B cell (primary cell): ENCODE measurements at regions not wholly inside any gene's neighbourhood (a gene's known extent, or its start where the extent isn't known, plus 50 kb on each side); places are given as distances from the start of the nearest gene placed in this dataset.

ENCODE experiments used
- ATAC-seq: fragments of 200-7000 bp; cut with Tn5 transposase; one replicate; pipeline ENCODE4 v1.10.0; 2021; ENCODE audit warnings: low read depth, mild to moderate bottlenecking, moderate number of reproducible peaks, moderate library complexity
- CTCF ChIA-PET: fragments of 350-600 bp; sonication (Branson Sonifier 250); formaldehyde crosslinking; loops from one replicate; lab custom pipeline; 2021; ENCODE audit warnings: antibody characterized with exemption, inconsistent platforms; lab: Charles Lee
- POLR2A ChIA-PET: fragments of 350-600 bp; sonication (Branson Sonifier 250); formaldehyde crosslinking; loops from one replicate; lab custom pipeline; 2021; ENCODE audit warnings: antibody characterized with exemption; lab: Charles Lee
- DNase-seq: peaks from one replicate; pipeline ENCODE4 v3.0.0; 2013
- H2AFZ ChIP-seq: 2 replicates; pipeline ENCODE4 v1.6.1; 2012; ENCODE audit warnings: mild to moderate bottlenecking, low read depth, low read length; ENCODE audit not compliant: insufficient read depth, poor library complexity, severe bottlenecking
- H3K27ac ChIP-seq, 2 donors: 1 replicate in 1 of 2; 2 replicates in 1 of 2; pipeline ENCODE4 v1.5.1; 2012 to 2013; ENCODE audit warnings: low read length in 2 of 2, mild to moderate bottlenecking in 2 of 2, moderate library complexity in 1 of 2
- H3K27me3 ChIP-seq, 4 experiments: fragments of 200-600 bp in 1 of 4; sonication (generic) in 1 of 4; replicated peaks in 1 of 4; 1 replicate in 2 of 4; 2 replicates in 2 of 4; pipeline versions ENCODE4 v1.6.1 to v1.7.0; 2013 to 2016; ENCODE audit warnings: low read length in 3 of 4, mild to moderate bottlenecking in 2 of 4, mixed read lengths in 1 of 4, moderate library complexity in 1 of 4; ENCODE audit not compliant: insufficient read depth in 4 of 4, control insufficient read depth in 3 of 4; ENCODE audit errors: control extremely low read depth in 1 of 4
- H3K36me3 ChIP-seq, 2 experiments: replicated peaks in 1 of 2; 1 replicate in 1 of 2; 2 replicates in 1 of 2; pipeline versions ENCODE4 v1.6.1 to v1.7.1; 2013; ENCODE audit warnings: low read length in 1 of 2; ENCODE audit not compliant: insufficient read depth in 2 of 2, control insufficient read depth in 1 of 2; ENCODE audit errors: control extremely low read depth in 1 of 2, extremely low read depth in 1 of 2
- H3K4me1 ChIP-seq, 2 donors: fragments of 200-600 bp in 1 of 2; sonication (generic) in 1 of 2; 1 replicate in 1 of 2; 2 replicates in 1 of 2; pipeline versions ENCODE4 v1.5.1 to v1.6.1; 2013 to 2017; ENCODE audit warnings: low read length in 2 of 2; ENCODE audit not compliant: control insufficient read depth in 2 of 2, insufficient read depth in 2 of 2
- H3K4me2 ChIP-seq: replicated peaks from 2 replicates; pipeline ENCODE3; 2012; ENCODE audit warnings: mild to moderate bottlenecking, low read depth, low read length; ENCODE audit not compliant: poor library complexity, severe bottlenecking
- H3K4me3 ChIP-seq, 5 experiments: fragments of 200-600 bp in 1 of 5; sonication (generic) in 1 of 5; 1 replicate in 3 of 5; 2 replicates in 2 of 5; pipeline versions ENCODE4 v1.5.1 to v1.7.0; 2011 to 2016; ENCODE audit warnings: low read length in 4 of 5, mild to moderate bottlenecking in 4 of 5, low read depth in 2 of 5, control low read depth in 1 of 5, moderate library complexity in 1 of 5; ENCODE audit not compliant: insufficient read depth in 1 of 5; ENCODE audit errors: control extremely low read depth in 1 of 5, extremely low read depth in 1 of 5
- H3K79me2 ChIP-seq: fragments of 200-600 bp; sonication (generic); one replicate; pipeline ENCODE4 v1.6.0; 2016; ENCODE audit warnings: low read length; ENCODE audit not compliant: control insufficient read depth, insufficient read depth
- H3K9ac ChIP-seq: fragments of 200-600 bp; sonication (generic); 2 replicates; pipeline ENCODE4 v1.6.1; 2017; ENCODE audit warnings: mild to moderate bottlenecking, low read length, moderate library complexity
- H3K9me3 ChIP-seq, 3 donors: one replicate each; pipeline versions ENCODE4 v1.6.1 to v1.7.1; 2013; ENCODE audit warnings: low read length in 2 of 3; ENCODE audit not compliant: control insufficient read depth in 2 of 3, insufficient read depth in 1 of 3; ENCODE audit errors: control extremely low read depth in 1 of 3
- H4K20me1 ChIP-seq: 2 replicates; pipeline ENCODE4 v1.6.0; 2012; ENCODE audit warnings: mild to moderate bottlenecking, low read length; ENCODE audit not compliant: insufficient read depth, control insufficient read depth, poor library complexity, severe bottlenecking
- H3K27ac Mint-ChIP-seq: one replicate; pipeline ENCODE4 v1.8.0; 2021; ENCODE audit warnings: mixed read lengths
- H3K27me3 Mint-ChIP-seq: one replicate; pipeline ENCODE4 v1.8.0; 2021; ENCODE audit warnings: mixed read lengths
- H3K4me1 Mint-ChIP-seq: one replicate; pipeline ENCODE4 v1.8.0; 2021; ENCODE audit warnings: mixed read lengths
- H3K4me3 Mint-ChIP-seq: one replicate; pipeline ENCODE4 v1.8.0; 2021; ENCODE audit warnings: mixed read lengths
- H3K9me3 Mint-ChIP-seq: one replicate; pipeline ENCODE4 v1.8.0; 2022; ENCODE audit warnings: mixed read lengths; ENCODE audit not compliant: insufficient read depth
- EZH2 ChIP-seq: IDR thresholded peaks from 2 replicates; pipeline ENCODE4 v1.6.1; 2012; ENCODE audit warnings: borderline replicate concordance, low read depth, mild to moderate bottlenecking, moderate library complexity, low read length; ENCODE audit not compliant: insufficient read depth, poor library complexity, severe bottlenecking
- WGBS: methylation state at CpG from one replicate; pipeline ENCODE4 v1.1.5; 2013; ENCODE audit warnings: missing lambda C conversion rate; ENCODE audit not compliant: insufficient coverage; 5-methylcytosine and 5-hydroxymethylcytosine counted together
- intact Hi-C: fragments of 100-400 bp; cut with micrococcal nuclease; formaldehyde crosslinking; loops from one replicate; pipeline ENCODE4 v1.10.0; 2022
- TF ChIP-seq, protein P1 (sequence below): fragments of 200-600 bp; IDR thresholded peaks from one replicate; pipeline ENCODE4 v1.8.0; 2022; ENCODE audit warnings: antibody characterized with exemption, mild to moderate bottlenecking

DNA sequence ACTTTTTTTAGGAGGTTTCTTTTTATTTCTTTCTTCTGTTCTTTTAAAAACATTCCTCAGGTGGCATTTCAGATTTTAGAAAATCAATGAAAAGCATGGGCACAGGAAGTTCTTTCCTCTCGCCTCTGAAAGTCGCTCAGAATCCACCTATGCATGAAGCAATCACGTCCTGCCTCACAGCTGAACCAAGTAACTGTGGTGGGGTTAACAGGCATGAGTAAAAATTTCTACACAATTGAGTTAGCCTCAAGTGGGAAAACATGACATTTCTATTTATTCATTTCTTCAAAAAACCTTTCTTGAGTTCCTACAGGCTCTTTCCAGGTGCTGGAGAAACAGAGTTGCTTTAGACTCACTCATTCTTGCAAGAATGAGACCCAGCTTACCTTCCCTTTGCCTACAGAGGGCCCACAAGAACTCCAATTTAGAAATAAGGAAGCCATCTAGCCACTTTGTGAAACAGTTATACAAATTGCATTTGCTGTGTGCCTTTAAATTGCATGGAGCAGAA, 508.9 kb upstream of the PKN2 start:
- no peak overlapping the region for H3K4me2 ChIP-seq
- peaks cover 36% of the 10 kb centered on the region for H3K27me3 Mint-ChIP-seq
- no peak overlapping the region for H2AFZ ChIP-seq
- no peaks in the 10 kb centered on the region for H3K36me3 ChIP-seq
- 72% methylated on average over 2 of the region's 3 CpGs for WGBS
- H3K27ac Mint-ChIP-seq = no peak overlapping the region
- H3K4me3 Mint-ChIP-seq = no peak overlapping the region
- no peak overlapping the region for H3K27ac ChIP-seq
- intact Hi-C loops = no loop called here
- no peaks in the 10 kb centered on the region for H3K4me1 ChIP-seq
- ChIA-PET CTCF (no interaction called here), POLR2A (no interaction called here)
- DNase-seq (no peak), ATAC-seq (no peak)
- no peaks in the 10 kb centered on the region for H3K9me3 ChIP-seq
- peaks cover 0 to 3% (median 0%) of the 10 kb centered on the region in 4 experiments for H3K27me3 ChIP-seq
- H3K9ac ChIP-seq = no peak overlapping the region
- H3K79me2 ChIP-seq = no peaks in the 10 kb centered on the region
- H3K4me1 Mint-ChIP-seq = no peaks in the 10 kb centered on the region
- H3K9me3 Mint-ChIP-seq = no peaks in the 10 kb centered on the region
- no peak overlapping the region for H3K4me3 ChIP-seq
- TF ChIP-seq, protein P1, sequence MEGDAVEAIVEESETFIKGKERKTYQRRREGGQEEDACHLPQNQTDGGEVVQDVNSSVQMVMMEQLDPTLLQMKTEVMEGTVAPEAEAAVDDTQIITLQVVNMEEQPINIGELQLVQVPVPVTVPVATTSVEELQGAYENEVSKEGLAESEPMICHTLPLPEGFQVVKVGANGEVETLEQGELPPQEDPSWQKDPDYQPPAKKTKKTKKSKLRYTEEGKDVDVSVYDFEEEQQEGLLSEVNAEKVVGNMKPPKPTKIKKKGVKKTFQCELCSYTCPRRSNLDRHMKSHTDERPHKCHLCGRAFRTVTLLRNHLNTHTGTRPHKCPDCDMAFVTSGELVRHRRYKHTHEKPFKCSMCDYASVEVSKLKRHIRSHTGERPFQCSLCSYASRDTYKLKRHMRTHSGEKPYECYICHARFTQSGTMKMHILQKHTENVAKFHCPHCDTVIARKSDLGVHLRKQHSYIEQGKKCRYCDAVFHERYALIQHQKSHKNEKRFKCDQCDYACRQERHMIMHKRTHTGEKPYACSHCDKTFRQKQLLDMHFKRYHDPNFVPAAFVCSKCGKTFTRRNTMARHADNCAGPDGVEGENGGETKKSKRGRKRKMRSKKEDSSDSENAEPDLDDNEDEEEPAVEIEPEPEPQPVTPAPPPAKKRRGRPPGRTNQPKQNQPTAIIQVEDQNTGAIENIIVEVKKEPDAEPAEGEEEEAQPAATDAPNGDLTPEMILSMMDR = no peak
- no peak for TF ChIP-seq EZH2
- H4K20me1 ChIP-seq = no peaks in the 10 kb centered on the region

- no peak overlapping the region for H3K4me2 ChIP-seq
- peaks cover 4% of the 10 kb centered on the region for H3K4me1 Mint-ChIP-seq
- no peak overlapping the region for H3K27ac ChIP-seq
- DNase-seq (no peak), ATAC-seq (no peak)
- intact Hi-C loops = no loop called here
- H3K27me3 ChIP-seq = peaks cover 0 to 3% (median 0%) of the 10 kb centered on the region in 4 experiments
- H3K27ac Mint-ChIP-seq = no peak overlapping the region
- WGBS = 79% methylated on average over 8 of the region's 10 CpGs
- H3K4me1 ChIP-seq = peaks cover 0 to 2% of the 10 kb centered on the region in 2 donors
- H4K20me1 ChIP-seq = no peaks in the 10 kb centered on the region
- TF ChIP-seq EZH2 = no peak
- TF ChIP-seq, protein P1 = no peak
- H3K79me2 ChIP-seq = no peaks in the 10 kb centered on the region
- no peak overlapping the region for H3K9ac ChIP-seq
- H3K36me3 ChIP-seq = no peaks in the 10 kb centered on the region
- ChIA-PET CTCF (interaction anchor here (1.1 kb wide), 1 partner anchor 47 kb away, joined by 3 read pairs; no protein-coding TSS in a partner anchor), POLR2A (no interaction called here)
- H3K4me3 ChIP-seq = no peak overlapping the region
- H3K9me3 ChIP-seq = no peaks in the 10 kb centered on the region
- H3K9me3 Mint-ChIP-seq = no peaks in the 10 kb centered on the region
- H3K27me3 Mint-ChIP-seq = peaks cover 39% of the 10 kb centered on the region
- no peak overlapping the region for H3K4me3 Mint-ChIP-seq
- no peak overlapping the region for H2AFZ ChIP-seq
These were observed 508.3 kb upstream of the PKN2 start for GRCh38 chr1:88175631-88176226.
